MCF 10A (cell line): ENCODE measurements at regions not wholly inside any gene's neighbourhood (a gene's known extent, or its start where the extent isn't known, plus 50 kb on each side); places are given as distances from the start of the nearest gene placed in this dataset.

ENCODE experiments used
- BruUV-seq: library from RNA; stranded (reverse); fragments of 400-500 nt; replicated peaks from 2 replicates; lab custom pipeline; 2021; lab: Mats Ljungman, UMichigan
- CTCF ChIA-PET: fragments of 300-600 bp; sonication (Branson Sonifier 250); formaldehyde crosslinking; extraction: SDS; loops from one replicate; lab custom pipeline; 2021; ENCODE audit warnings: antibody characterized with exemption, inconsistent platforms; lab: Yijun Ruan, JAX
- POLR2A ChIA-PET: fragments of 300-600, 350-650 bp; sonication (Branson Sonifier 250); formaldehyde crosslinking; extraction: SDS; loops from one replicate; lab custom pipeline; 2020; ENCODE audit warnings: antibody characterized with exemption, inconsistent platforms; lab: Yijun Ruan, JAX
- DNase-seq: peaks from one replicate; pipeline ENCODE4 v3.0.0-alpha.2; 2018; ENCODE audit not compliant: unreplicated experiment
- H3K27ac Mint-ChIP-seq: one replicate; pipeline ENCODE4 v1.8.0; 2022; ENCODE audit warnings: mild to moderate bottlenecking, low read depth, mixed read lengths; ENCODE audit not compliant: unreplicated experiment
- H3K27me3 Mint-ChIP-seq: one replicate; pipeline ENCODE4 v1.8.0; 2022; ENCODE audit warnings: mixed read lengths; ENCODE audit not compliant: insufficient read depth, unreplicated experiment
- H3K36me3 Mint-ChIP-seq: one replicate; pipeline ENCODE4 v1.8.0; 2022; ENCODE audit warnings: mild to moderate bottlenecking, moderate library complexity, mixed read lengths; ENCODE audit not compliant: insufficient read depth, unreplicated experiment
- H3K4me1 Mint-ChIP-seq: one replicate; pipeline ENCODE4 v1.8.0; 2022; ENCODE audit warnings: mixed read lengths; ENCODE audit not compliant: insufficient read depth, unreplicated experiment
- H3K4me3 Mint-ChIP-seq: one replicate; pipeline ENCODE4 v1.8.0; 2022; ENCODE audit warnings: mild to moderate bottlenecking, moderate library complexity, mixed read lengths; ENCODE audit not compliant: unreplicated experiment
- H3K9me3 Mint-ChIP-seq: one replicate; pipeline ENCODE4 v1.8.0; 2022; ENCODE audit warnings: mixed read lengths; ENCODE audit not compliant: unreplicated experiment
- CTCF ChIP-seq: fragments of 200-600 bp; IDR thresholded peaks from one replicate; pipeline ENCODE4 v1.8.0; 2022; ENCODE audit warnings: antibody characterized with exemption, mild to moderate bottlenecking; ENCODE audit not compliant: unreplicated experiment
- intact Hi-C: fragments of 100-400 bp; cut with micrococcal nuclease; formaldehyde crosslinking; loops from 2 replicates; pipeline ENCODE4 v1.14.1; 2022

- no peak for TF ChIP-seq CTCF
- ChIA-PET CTCF (no interaction called here), POLR2A (no interaction called here)
- no peaks in the 10 kb centered on the region for H3K9me3 Mint-ChIP-seq
- intact Hi-C loops: no loop called here
- peaks cover 10% of the 10 kb centered on the region for H3K4me1 Mint-ChIP-seq
- H3K4me3 Mint-ChIP-seq: no peak overlapping the region
- H3K36me3 Mint-ChIP-seq: no peaks in the 10 kb centered on the region
- no peaks in the 10 kb centered on the region for H3K27me3 Mint-ChIP-seq
- no peak overlapping the region for H3K27ac Mint-ChIP-seq
- no peak for DNase-seq
- no TSS peak for BruUV-seq
These were observed 68.5 kb upstream of the MYO10 start for GRCh38 chr5:17004441-17005106.

GRCh38 chr5:17005107-17005828 is 69.2 kb upstream of the MYO10 start:
- Mint-ChIP-seq H3K27me3 (no peaks in the 10 kb centered on the region), H3K4me1 (peaks cover 6% of the 10 kb centered on the region), H3K27ac (no peak overlapping the region), H3K4me3 (no peak overlapping the region), H3K9me3 (no peaks in the 10 kb centered on the region), H3K36me3 (no peaks in the 10 kb centered on the region)
- no peak for DNase-seq
- ChIA-PET CTCF (no interaction called here), POLR2A (no interaction called here)
- BruUV-seq: no TSS peak
- intact Hi-C loops: no loop called here
- TF ChIP-seq CTCF: no peak

- TF ChIP-seq CTCF: no peak
- ChIA-PET CTCF (interaction anchor here (0.6 to 1.1 kb wide), 2 partner anchors 19 to 849 kb away, joined by 3 read pairs; no protein-coding TSS in a partner anchor), POLR2A (interaction anchor here (0.6 kb wide), 1 partner anchor 94 kb away, joined by 3 read pairs; no protein-coding TSS in a partner anchor)
- Mint-ChIP-seq H3K36me3 (no peaks in the 10 kb centered on the region), H3K27ac (no peak overlapping the region), H3K9me3 (no peaks in the 10 kb centered on the region), H3K4me3 (no peak overlapping the region), H3K4me1 (peaks cover 6% of the 10 kb centered on the region), H3K27me3 (no peaks in the 10 kb centered on the region)
- BruUV-seq: no TSS peak
- peak; percentile 28 for DNase-seq
- intact Hi-C loops: loop anchor here (2.0 to 10.0 kb wide), 2 partner anchors 75 to 173 kb away; partner anchors contain the start of gene MYO10
These were observed 76.2 kb upstream of the MYO10 start for GRCh38 chr5:17012289-17012688.

- Mint-ChIP-seq H3K27ac (no peak overlapping the region), H3K36me3 (no peaks in the 10 kb centered on the region), H3K9me3 (no peaks in the 10 kb centered on the region), H3K4me3 (no peak overlapping the region), H3K4me1 (peaks cover 6% of the 10 kb centered on the region), H3K27me3 (no peaks in the 10 kb centered on the region)
- CTCF ChIA-PET: no interaction called here
- POLR2A ChIA-PET: no interaction called here
- intact Hi-C loops: loop anchor here (10.0 kb wide), 1 partner anchor 170 kb away; no protein-coding TSS in a partner anchor
- DNase-seq: no peak
- BruUV-seq: no TSS peak
- TF ChIP-seq CTCF: no peak
These were observed 78.6 kb upstream of the MYO10 start for GRCh38 chr5:17014686-17015085.
